IPS DF 4.7 (cell line): ENCODE measurements at regions not wholly inside any gene's neighbourhood (a gene's known extent, or its start where the extent isn't known, plus 50 kb on each side); places are given as distances from the start of the nearest gene placed in this dataset.

Experiments used
- DNase-seq: peaks from one replicate; pipeline ENCODE4 v3.0.0-alpha.2; 2013; ENCODE audit warnings: low spot score; ENCODE audit errors: extremely low read depth

- no peak for DNase-seq
Observed at GRCh38 chr15:68871507-68871906, 50.8 kb upstream of the ANP32A start.

GRCh38 chr15:68874788-68875187, 54.1 kb upstream of the ANP32A start:
- no peak for DNase-seq

- DNase-seq = peak; percentile 80
Observed at GRCh38 chr15:68875377-68876116, 54.8 kb upstream of the SPESP1 start.

GRCh38 chr15:68877626-68878025, 52.7 kb upstream of the SPESP1 start:
- no peak for DNase-seq

GRCh38 chr15:68880382-68880781, 49.9 kb upstream of the SPESP1 start:
- no peak for DNase-seq
